ENCODE measurements at regions not wholly inside any gene's neighbourhood (a gene's known extent, or its start where the extent isn't known, plus 50 kb on each side); places are given as distances from the start of the nearest gene placed in this dataset.

GRCh38 chr3:83622526-83622925 lies 1336.3 kb upstream of the CADM2 start:
- TF ChIP-seq EZH2 (IDR thresholded peaks at IDR 0.05) (no peak), POLR2AphosphoS5 (IDR thresholded peaks at IDR 0.05; ENCODE audit: borderline replicate concordance, low read depth, low read length) (no peak), FOXP2 (optimal IDR thresholded peaks at IDR 0.05; ENCODE audit: control extremely low read depth, extremely low read length, insufficient read depth) (no peak)
